Type B pancreatic cell (in vitro differentiated cells): ENCODE measurements at regions not wholly inside any gene's neighbourhood (a gene's known extent, or its start where the extent isn't known, plus 50 kb on each side); places are given as distances from the start of the nearest gene placed in this dataset.

Source experiments
- DNase-seq: peaks from one replicate; pipeline ENCODE4 v3.0.0; 2021; ENCODE audit warnings: mixed read lengths; ENCODE audit not compliant: unreplicated experiment; ENCODE audit errors: extremely low spot score
- H3K27ac Mint-ChIP-seq: 2 replicates; pipeline ENCODE4 v1.8.0; 2021; ENCODE audit warnings: mild to moderate bottlenecking, mixed read lengths
- H3K27me3 Mint-ChIP-seq: 2 replicates; pipeline ENCODE4 v1.8.0; 2021; ENCODE audit warnings: mixed read lengths
- H3K36me3 Mint-ChIP-seq: 2 replicates; pipeline ENCODE4 v1.8.0; 2021; ENCODE audit warnings: mixed read lengths
- H3K4me1 Mint-ChIP-seq: one replicate; pipeline ENCODE4 v1.8.0; 2021; ENCODE audit warnings: mixed read lengths; ENCODE audit not compliant: unreplicated experiment
- H3K4me3 Mint-ChIP-seq: 2 replicates; pipeline ENCODE4 v1.8.0; 2021; ENCODE audit warnings: mild to moderate bottlenecking, mixed read lengths
- H3K9me3 Mint-ChIP-seq: 2 replicates; pipeline ENCODE4 v1.8.0; 2021; ENCODE audit warnings: mixed read lengths
- TF ChIP-seq, protein P1 (sequence below): fragments of 200-600 bp; sonication (generic); conservative IDR thresholded peaks from 2 replicates; pipeline ENCODE4 v1.5.0; 2021; ENCODE audit warnings: antibody characterized with exemption, mild to moderate bottlenecking

DNA sequence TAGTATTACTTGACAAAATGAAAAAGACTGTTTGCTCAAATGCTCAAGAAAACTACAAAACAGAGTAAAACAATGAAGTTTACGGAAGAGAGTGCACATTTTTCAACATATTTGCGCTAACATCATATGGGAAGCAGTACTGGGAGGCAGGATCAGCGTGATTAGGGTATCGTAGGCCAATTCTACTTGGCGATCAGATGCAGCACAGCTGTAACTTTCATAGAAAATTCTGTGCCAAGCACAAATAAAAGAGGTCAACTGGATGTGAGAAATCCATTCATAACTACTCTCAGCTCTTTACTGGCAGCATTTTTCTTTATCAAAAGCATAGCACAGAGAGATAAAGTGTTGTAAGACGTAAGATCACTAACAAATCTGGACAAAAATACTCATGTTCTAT is 1196.3 kb upstream of the GBE1 start:
- no peaks in the 10 kb centered on the region for H3K4me1 Mint-ChIP-seq
- no peaks in the 10 kb centered on the region for H3K27me3 Mint-ChIP-seq
- no peaks in the 10 kb centered on the region for H3K9me3 Mint-ChIP-seq
- TF ChIP-seq, protein P1, sequence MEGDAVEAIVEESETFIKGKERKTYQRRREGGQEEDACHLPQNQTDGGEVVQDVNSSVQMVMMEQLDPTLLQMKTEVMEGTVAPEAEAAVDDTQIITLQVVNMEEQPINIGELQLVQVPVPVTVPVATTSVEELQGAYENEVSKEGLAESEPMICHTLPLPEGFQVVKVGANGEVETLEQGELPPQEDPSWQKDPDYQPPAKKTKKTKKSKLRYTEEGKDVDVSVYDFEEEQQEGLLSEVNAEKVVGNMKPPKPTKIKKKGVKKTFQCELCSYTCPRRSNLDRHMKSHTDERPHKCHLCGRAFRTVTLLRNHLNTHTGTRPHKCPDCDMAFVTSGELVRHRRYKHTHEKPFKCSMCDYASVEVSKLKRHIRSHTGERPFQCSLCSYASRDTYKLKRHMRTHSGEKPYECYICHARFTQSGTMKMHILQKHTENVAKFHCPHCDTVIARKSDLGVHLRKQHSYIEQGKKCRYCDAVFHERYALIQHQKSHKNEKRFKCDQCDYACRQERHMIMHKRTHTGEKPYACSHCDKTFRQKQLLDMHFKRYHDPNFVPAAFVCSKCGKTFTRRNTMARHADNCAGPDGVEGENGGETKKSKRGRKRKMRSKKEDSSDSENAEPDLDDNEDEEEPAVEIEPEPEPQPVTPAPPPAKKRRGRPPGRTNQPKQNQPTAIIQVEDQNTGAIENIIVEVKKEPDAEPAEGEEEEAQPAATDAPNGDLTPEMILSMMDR: no peak
- no peak overlapping the region for H3K27ac Mint-ChIP-seq
- H3K4me3 Mint-ChIP-seq: no peak overlapping the region
- no peaks in the 10 kb centered on the region for H3K36me3 Mint-ChIP-seq
- DNase-seq: no peak

DNA sequence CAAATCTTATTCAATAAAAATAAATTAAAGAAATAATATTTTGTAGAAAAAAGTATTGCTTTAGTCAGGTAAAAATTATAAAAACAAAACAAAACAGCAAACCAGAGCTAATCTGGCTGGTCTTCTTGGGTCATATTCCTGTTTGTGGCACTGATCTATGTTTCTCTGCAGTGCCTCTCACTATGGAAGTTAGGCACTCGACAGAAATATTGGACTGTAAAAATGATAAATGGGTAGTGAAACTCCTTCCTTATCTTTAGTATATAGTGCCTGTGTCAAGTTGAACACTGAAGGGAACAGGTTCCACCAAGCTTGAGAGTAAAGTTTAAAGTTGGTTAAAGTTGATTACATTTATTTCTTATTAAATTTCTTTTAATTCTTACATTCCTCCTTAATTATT is 1195.6 kb upstream of the GBE1 start:
- no peaks in the 10 kb centered on the region for H3K9me3 Mint-ChIP-seq
- no peaks in the 10 kb centered on the region for H3K27me3 Mint-ChIP-seq
- no peak overlapping the region for H3K27ac Mint-ChIP-seq
- H3K4me1 Mint-ChIP-seq: no peaks in the 10 kb centered on the region
- DNase-seq: no peak
- H3K36me3 Mint-ChIP-seq: no peaks in the 10 kb centered on the region
- no peak overlapping the region for H3K4me3 Mint-ChIP-seq
- TF ChIP-seq, protein P1: no peak

DNA sequence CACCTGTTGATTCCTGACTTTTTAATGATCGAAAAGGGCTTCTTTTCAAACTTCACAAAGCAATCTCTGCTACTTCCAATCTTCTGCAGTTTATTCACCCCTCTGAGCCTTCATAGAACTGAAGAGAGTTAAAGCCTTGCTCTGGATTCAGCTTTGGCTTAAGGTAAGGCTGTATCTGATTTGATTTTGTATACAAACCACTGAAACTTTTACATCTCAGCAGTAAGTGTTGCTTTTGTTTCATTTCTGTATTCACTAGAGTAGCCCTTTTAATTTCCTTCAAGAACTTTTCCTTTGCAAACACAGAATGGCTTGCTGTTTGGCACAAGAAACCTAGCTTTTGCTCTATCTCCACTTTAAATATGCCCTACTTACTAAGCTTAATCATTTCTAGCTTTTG is 1193.0 kb upstream of the GBE1 start:
- Mint-ChIP-seq H3K4me1 (no peaks in the 10 kb centered on the region), H3K4me3 (no peak overlapping the region), H3K27me3 (no peaks in the 10 kb centered on the region), H3K36me3 (no peaks in the 10 kb centered on the region), H3K27ac (no peak overlapping the region), H3K9me3 (no peaks in the 10 kb centered on the region)
- no peak for DNase-seq
- TF ChIP-seq, protein P1: no peak

DNA sequence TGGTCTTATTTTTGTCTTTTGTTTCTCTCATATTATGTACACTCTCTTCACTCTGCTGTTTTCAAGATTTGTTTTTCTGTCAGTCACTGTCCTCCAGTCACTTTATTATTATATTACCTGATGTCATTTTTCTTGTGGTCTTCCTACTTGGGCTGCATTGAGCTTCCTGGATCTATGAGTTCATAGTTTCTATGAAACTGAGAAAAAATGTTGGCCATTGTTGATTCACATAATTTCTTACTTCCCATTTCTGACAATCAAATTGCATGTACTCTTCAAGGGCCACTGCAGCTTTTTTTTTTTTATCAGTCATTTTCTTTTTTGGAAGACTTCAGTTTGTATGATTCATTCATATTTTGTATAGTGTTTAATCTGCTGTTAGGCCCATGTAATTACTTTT is 1180.6 kb upstream of the GBE1 start:
- TF ChIP-seq, protein P1: no peak
- no peaks in the 10 kb centered on the region for H3K27me3 Mint-ChIP-seq

DNA sequence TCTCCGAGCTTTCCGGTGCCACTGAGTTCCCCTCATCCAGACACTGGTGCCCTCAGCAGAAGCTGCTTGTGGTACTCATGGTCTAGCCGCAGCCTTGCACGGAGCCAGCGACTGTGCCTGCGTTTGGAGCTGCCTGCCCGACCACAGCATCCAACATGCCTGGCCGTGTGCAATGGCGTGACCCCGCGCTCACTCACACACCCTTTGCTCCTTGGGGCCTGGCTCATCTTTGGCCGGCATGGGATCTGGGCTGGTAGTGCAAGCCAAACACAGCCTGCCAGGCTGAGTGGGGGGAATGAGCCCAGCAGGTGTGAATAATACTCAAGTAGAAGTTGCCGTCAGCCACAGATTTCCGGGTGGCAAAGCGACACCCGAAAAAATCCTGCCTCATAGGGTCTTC is 1178.7 kb upstream of the GBE1 start:
- peaks cover 8% of the 10 kb centered on the region for H3K9me3 Mint-ChIP-seq
- TF ChIP-seq, protein P1: no peak
- H3K27ac Mint-ChIP-seq: no peak overlapping the region
- no peaks in the 10 kb centered on the region for H3K36me3 Mint-ChIP-seq
- H3K4me1 Mint-ChIP-seq: no peaks in the 10 kb centered on the region
- DNase-seq: no peak
- H3K4me3 Mint-ChIP-seq: no peak overlapping the region
- no peaks in the 10 kb centered on the region for H3K27me3 Mint-ChIP-seq

More for the DNA sequence above, 1180.6 kb upstream of the GBE1 start:
- Mint-ChIP-seq H3K4me3 (no peak overlapping the region), H3K36me3 (no peaks in the 10 kb centered on the region), H3K9me3 (peaks cover 8% of the 10 kb centered on the region), H3K4me1 (no peaks in the 10 kb centered on the region), H3K27ac (no peak overlapping the region)
- no peak for DNase-seq

DNA sequence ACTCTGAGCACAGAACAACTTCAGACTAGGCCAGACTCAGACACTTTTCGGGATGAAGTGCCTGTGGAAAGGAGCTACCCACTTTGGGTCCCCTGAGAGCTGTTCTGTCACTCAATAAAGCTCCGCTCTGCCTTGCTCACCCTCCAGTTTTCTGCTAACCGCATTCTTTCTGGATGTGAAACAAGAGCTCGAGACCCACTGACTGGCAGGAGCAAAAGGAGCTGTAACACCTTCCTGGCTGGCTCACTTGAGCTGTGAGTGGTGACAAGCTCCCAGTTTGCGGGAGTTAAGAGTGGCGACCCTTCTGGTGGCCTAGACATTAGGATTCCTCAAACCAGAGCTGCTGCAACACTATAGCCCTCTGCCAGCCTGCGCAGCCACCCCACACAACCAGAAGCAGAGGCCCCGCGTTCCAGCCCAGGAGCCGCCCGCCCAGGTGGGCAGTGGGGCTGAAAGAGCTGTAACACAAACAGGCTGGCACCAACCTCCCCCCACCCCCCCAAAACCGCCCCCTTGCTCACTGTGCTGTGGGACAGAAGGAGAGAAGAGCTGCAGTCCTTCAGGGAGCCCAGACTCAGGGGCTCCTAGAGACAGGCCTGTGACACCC is 1178.1 kb upstream of the GBE1 start:
- Mint-ChIP-seq H3K27ac (no peak overlapping the region), H3K4me1 (no peaks in the 10 kb centered on the region), H3K36me3 (no peaks in the 10 kb centered on the region), H3K9me3 (peaks cover 8% of the 10 kb centered on the region), H3K27me3 (no peaks in the 10 kb centered on the region), H3K4me3 (no peak overlapping the region)
- TF ChIP-seq, protein P1: no peak
- no peak for DNase-seq
